H9 (cell line): ENCODE measurements at regions not wholly inside any gene's neighbourhood (a gene's known extent, or its start where the extent isn't known, plus 50 kb on each side); places are given as distances from the start of the nearest gene placed in this dataset.
A peak's percentile ranks its signal among the peaks of the same experiment; 100 is the strongest.

Experiments used
- DNase-seq: peaks from one replicate; pipeline ENCODE4 v3.0.0-alpha.2; 2017
- H2AFZ ChIP-seq: one replicate; pipeline ENCODE4 v1.6.1; 2013; ENCODE audit warnings: mild to moderate bottlenecking, low read length, control low read depth, moderate library complexity
- H2AK5ac ChIP-seq: 2 replicates; pipeline ENCODE4 v1.6.1; 2013; ENCODE audit warnings: low read length, control low read depth, mixed read lengths; ENCODE audit not compliant: insufficient read length
- H2BK120ac ChIP-seq: one replicate; pipeline ENCODE4 v1.6.1; 2013; ENCODE audit warnings: low read depth, mild to moderate bottlenecking, low read length, control low read depth, inconsistent platforms; ENCODE audit not compliant: poor library complexity, severe bottlenecking
- H2BK12ac ChIP-seq: 2 replicates; pipeline ENCODE4 v1.6.1; 2013; ENCODE audit warnings: low read length, control low read depth, mixed read lengths, low read depth; ENCODE audit not compliant: insufficient read length
- H2BK15ac ChIP-seq: 2 replicates; pipeline ENCODE4 v1.6.1; 2013; ENCODE audit warnings: low read depth, low read length, control low read depth
- H2BK20ac ChIP-seq: one replicate; pipeline ENCODE4 v1.6.1; 2013; ENCODE audit warnings: low read depth, mild to moderate bottlenecking, low read length, control low read depth, inconsistent platforms; ENCODE audit not compliant: poor library complexity, severe bottlenecking
- H2BK5ac ChIP-seq: 2 replicates; pipeline ENCODE4 v1.6.1; 2013; ENCODE audit warnings: low read length, control low read depth, mixed read lengths; ENCODE audit not compliant: insufficient read length
- H3K14ac ChIP-seq: 2 replicates; pipeline ENCODE4 v1.6.1; 2013; ENCODE audit warnings: low read length, control low read depth; ENCODE audit not compliant: insufficient read depth
- H3K18ac ChIP-seq: 2 replicates; pipeline ENCODE4 v1.6.1; 2013; ENCODE audit warnings: low read depth, mild to moderate bottlenecking, mixed read lengths, low read length, control low read depth; ENCODE audit not compliant: insufficient read length
- H3K23ac ChIP-seq: 2 replicates; pipeline ENCODE4 v1.6.1; 2013; ENCODE audit warnings: low read length, control low read depth, mixed read lengths, low read depth; ENCODE audit not compliant: insufficient read length
- H3K23me2 ChIP-seq: 2 replicates; pipeline ENCODE4 v1.6.1; 2013; ENCODE audit warnings: low read depth, mild to moderate bottlenecking, mixed read lengths, low read length, control low read depth; ENCODE audit not compliant: insufficient read length, poor library complexity, severe bottlenecking
- H3K27ac ChIP-seq: 2 replicates; pipeline ENCODE4 v1.5.1; 2013; ENCODE audit warnings: low read length, control low read depth, mixed read lengths, low read depth; ENCODE audit not compliant: insufficient read length
- H3K27me3 ChIP-seq: 2 replicates; pipeline ENCODE4 v1.6.1; 2013; ENCODE audit warnings: low read length, control low read depth, inconsistent platforms; ENCODE audit not compliant: insufficient read depth
- H3K4ac ChIP-seq: 2 replicates; pipeline ENCODE4 v1.6.1; 2013; ENCODE audit warnings: low read depth, mild to moderate bottlenecking, control low read depth, inconsistent platforms, low read length, moderate library complexity
- H3K4me1 ChIP-seq: 2 replicates; pipeline ENCODE4 v1.6.1; 2013; ENCODE audit warnings: low read length, control low read depth, inconsistent platforms; ENCODE audit not compliant: insufficient read depth
- H3K4me2 ChIP-seq: 2 replicates; pipeline ENCODE4 v1.6.1; 2013; ENCODE audit warnings: low read length, control low read depth, mixed read lengths; ENCODE audit not compliant: insufficient read length, insufficient read depth
- H3K56ac ChIP-seq: 2 replicates; pipeline ENCODE4 v1.6.1; 2013; ENCODE audit warnings: low read depth, mild to moderate bottlenecking, mixed read lengths, low read length, control low read depth; ENCODE audit not compliant: insufficient read length
- H3K79me1 ChIP-seq: 2 replicates; pipeline ENCODE4 v1.6.1; 2013; ENCODE audit warnings: low read depth, mild to moderate bottlenecking, moderate library complexity, low read length, control low read depth, inconsistent platforms; ENCODE audit not compliant: insufficient read depth, poor library complexity, severe bottlenecking
- H3K79me2 ChIP-seq: 2 replicates; pipeline ENCODE4 v1.6.1; 2013; ENCODE audit warnings: low read length, control low read depth, inconsistent platforms; ENCODE audit not compliant: insufficient read depth
- H3K9ac ChIP-seq: 2 replicates; pipeline ENCODE4 v1.6.1; 2013; ENCODE audit warnings: low read length, control low read depth, mixed read lengths; ENCODE audit not compliant: insufficient read length; ENCODE audit errors: extremely low read depth
- H3K9me3 ChIP-seq: one replicate; pipeline ENCODE4 v1.6.1; 2013; ENCODE audit warnings: low read depth, low read length, inconsistent platforms; ENCODE audit not compliant: control insufficient read depth
- H3T11ph ChIP-seq: one replicate; pipeline ENCODE4 v1.6.1; 2013; ENCODE audit warnings: mild to moderate bottlenecking, low read length, control low read depth, inconsistent platforms
- H4K20me1 ChIP-seq: one replicate; pipeline ENCODE4 v1.6.1; 2013; ENCODE audit not compliant: control insufficient read depth, insufficient read length, insufficient read depth
- H4K5ac ChIP-seq: 2 replicates; pipeline ENCODE4 v1.6.1; 2013; ENCODE audit warnings: low read depth, mild to moderate bottlenecking, mixed read lengths, low read length, control low read depth; ENCODE audit not compliant: insufficient read length
- H4K8ac ChIP-seq: replicated peaks from 2 replicates; pipeline ENCODE4 v1.6.1; 2013; ENCODE audit warnings: low read length, control low read depth, mixed read lengths, low read depth; ENCODE audit not compliant: insufficient read length
- H4K91ac ChIP-seq: 2 replicates; pipeline ENCODE4 v1.6.1; 2013; ENCODE audit warnings: low read depth, mild to moderate bottlenecking, moderate library complexity, mixed read lengths, low read length, control low read depth; ENCODE audit not compliant: insufficient read length
- H3K27ac Mint-ChIP-seq, 3 experiments: 2 replicates in 2 of 3; 3 replicates in 1 of 3; pipeline ENCODE4 v1.8.0; 2020 to 2021; ENCODE audit warnings: mixed read lengths in 3 of 3, mild to moderate bottlenecking in 1 of 3, moderate library complexity in 1 of 3
- H3K27me3 Mint-ChIP-seq: 2 replicates; pipeline ENCODE4 v1.8.0; 2021; ENCODE audit warnings: low read depth, mild to moderate bottlenecking, moderate library complexity, mixed read lengths
- H3K36me3 Mint-ChIP-seq, 3 experiments: 2 replicates in 2 of 3; 3 replicates in 1 of 3; pipeline ENCODE4 v1.8.0; 2020 to 2021; ENCODE audit warnings: low read depth in 3 of 3, mixed read lengths in 3 of 3; ENCODE audit not compliant: insufficient read depth in 1 of 3
- H3K4me1 Mint-ChIP-seq, 2 experiments: 2 replicates each; pipeline ENCODE4 v1.8.0; 2020; ENCODE audit warnings: mixed read lengths in 2 of 2
- H3K4me3 Mint-ChIP-seq, 2 experiments: 2 replicates in 1 of 2; 3 replicates in 1 of 2; pipeline ENCODE4 v1.8.0; 2020 to 2021; ENCODE audit warnings: mild to moderate bottlenecking in 2 of 2, mixed read lengths in 2 of 2, moderate library complexity in 1 of 2
- H3K9me3 Mint-ChIP-seq, 2 experiments: 2 replicates in 1 of 2; 3 replicates in 1 of 2; pipeline ENCODE4 v1.8.0; 2020; ENCODE audit warnings: mild to moderate bottlenecking in 2 of 2, mixed read lengths in 2 of 2, moderate library complexity in 1 of 2
- WGBS: extraction: QIAGEN DNeasy Blood & Tissue Kit; methylation state at CpG from one replicate; pipeline ENCODE4 v1.1.7; 2013; ENCODE audit warnings: missing lambda C conversion rate, low lambda C conversion rate, mixed read lengths; ENCODE audit not compliant: insufficient read length; ENCODE audit errors: extremely low coverage; 5-methylcytosine and 5-hydroxymethylcytosine counted together
- TF ChIP-seq, protein P1 (sequence below): fragments of 200-600 bp; sonication (generic); conservative IDR thresholded peaks from 3 replicates; pipeline ENCODE4 v1.8.0; 2021; ENCODE audit warnings: antibody characterized with exemption, mild to moderate bottlenecking

DNA sequence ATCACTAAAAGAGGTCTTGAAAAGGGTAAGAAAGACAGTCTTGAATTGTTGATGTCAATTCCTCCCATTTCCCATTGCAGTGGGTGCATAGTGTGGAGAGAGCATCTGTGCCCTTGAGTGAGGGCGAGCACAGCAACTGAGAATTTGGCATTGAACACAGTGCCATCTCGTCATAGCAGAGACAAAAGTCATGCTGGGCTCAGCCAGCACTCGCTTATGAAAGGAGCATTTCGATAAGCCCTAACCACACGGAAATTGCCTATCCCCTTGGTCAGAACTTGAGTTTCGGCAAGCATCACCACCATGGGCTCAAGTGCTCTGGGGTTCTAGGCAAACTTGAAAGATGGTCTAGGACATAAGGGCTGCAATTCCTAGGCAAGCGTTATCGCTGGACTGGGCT, 712.8 kb upstream of the CDH10 start:
- Mint-ChIP-seq H3K9me3 (peaks cover 19 to 24% of the 10 kb centered on the region in 2 experiments), H3K36me3 (peaks cover 21 to 55% (median 34%) of the 10 kb centered on the region in 3 experiments), H3K4me1 (0 out of 4 replicates have a peak, but pooled peaks cover 0 to 3% of the 10 kb centered on the region in 2 experiments), H3K4me3 (no peak overlapping the region), H3K27ac (peak overlapping the region in 1 of 3 experiments; percentile 31; a peak in 1 of 7 replicates), H3K27me3 (no peaks in the 10 kb centered on the region)
- Histone ChIP-seq H3K27me3 (no peaks in the 10 kb centered on the region), H3K4ac (no peak overlapping the region), H4K8ac (no peak overlapping the region), H3K9ac (no peak overlapping the region), H3K79me1 (no peaks in the 10 kb centered on the region), H3K4me1 (no peaks in the 10 kb centered on the region), H2BK120ac (no peak overlapping the region), H2BK5ac (no peak overlapping the region), H4K5ac (no peak overlapping the region), H2BK20ac (no peak overlapping the region), H3K79me2 (no peaks in the 10 kb centered on the region), H2BK12ac (no peak overlapping the region), H2AFZ (no peak overlapping the region), H2BK15ac (no peak overlapping the region), H3K56ac (no peak overlapping the region), H3T11ph (no peak overlapping the region), H2AK5ac (no peak overlapping the region), H3K4me2 (no peak overlapping the region), H3K18ac (no peak overlapping the region), H3K23me2 (no peaks in the 10 kb centered on the region), H4K91ac (no peak overlapping the region), H4K20me1 (no peaks in the 10 kb centered on the region), H3K27ac (no peak overlapping the region), H3K23ac (no peak overlapping the region), H3K9me3 (no peaks in the 10 kb centered on the region), H3K14ac (no peak overlapping the region)
- WGBS = no CpG with 5 or more reads among the region's 8 CpGs
- TF ChIP-seq, protein P1, sequence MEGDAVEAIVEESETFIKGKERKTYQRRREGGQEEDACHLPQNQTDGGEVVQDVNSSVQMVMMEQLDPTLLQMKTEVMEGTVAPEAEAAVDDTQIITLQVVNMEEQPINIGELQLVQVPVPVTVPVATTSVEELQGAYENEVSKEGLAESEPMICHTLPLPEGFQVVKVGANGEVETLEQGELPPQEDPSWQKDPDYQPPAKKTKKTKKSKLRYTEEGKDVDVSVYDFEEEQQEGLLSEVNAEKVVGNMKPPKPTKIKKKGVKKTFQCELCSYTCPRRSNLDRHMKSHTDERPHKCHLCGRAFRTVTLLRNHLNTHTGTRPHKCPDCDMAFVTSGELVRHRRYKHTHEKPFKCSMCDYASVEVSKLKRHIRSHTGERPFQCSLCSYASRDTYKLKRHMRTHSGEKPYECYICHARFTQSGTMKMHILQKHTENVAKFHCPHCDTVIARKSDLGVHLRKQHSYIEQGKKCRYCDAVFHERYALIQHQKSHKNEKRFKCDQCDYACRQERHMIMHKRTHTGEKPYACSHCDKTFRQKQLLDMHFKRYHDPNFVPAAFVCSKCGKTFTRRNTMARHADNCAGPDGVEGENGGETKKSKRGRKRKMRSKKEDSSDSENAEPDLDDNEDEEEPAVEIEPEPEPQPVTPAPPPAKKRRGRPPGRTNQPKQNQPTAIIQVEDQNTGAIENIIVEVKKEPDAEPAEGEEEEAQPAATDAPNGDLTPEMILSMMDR = no peak
- no peak for DNase-seq
